Superior temporal gyrus (tissue), 1 donor: ENCODE measurements at regions not wholly inside any gene's neighbourhood (a gene's known extent, or its start where the extent isn't known, plus 50 kb on each side); places are given as distances from the start of the nearest gene placed in this dataset.
A peak's percentile ranks its signal among the peaks of the same experiment; 100 is the strongest.

Experiments
- DNase-seq: peaks from one replicate; pipeline ENCODE4 v3.0.0-alpha.2; 2016; ENCODE audit errors: extremely low spot score

DNA sequence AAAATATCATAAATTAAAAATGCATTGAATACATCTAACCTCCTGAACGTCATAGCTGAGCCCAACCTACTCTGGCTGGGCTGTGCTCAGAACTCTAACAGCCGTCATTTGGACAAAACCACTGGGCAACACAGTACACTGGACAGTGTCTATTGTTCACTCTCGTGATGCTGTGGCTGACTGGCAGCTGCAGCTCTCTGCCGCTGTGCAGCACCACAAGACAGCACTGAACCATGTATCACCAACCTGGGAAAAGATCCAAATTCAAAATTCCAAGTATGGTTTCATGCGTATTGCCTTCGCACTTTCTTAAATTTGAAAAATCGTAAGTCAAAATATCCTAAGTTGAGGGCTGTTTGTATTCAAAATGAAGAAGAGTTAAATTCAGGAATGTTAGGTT lies 145.1 kb upstream of the CNTN4 start:
- DNase-seq, result peak; percentile 80

DNA sequence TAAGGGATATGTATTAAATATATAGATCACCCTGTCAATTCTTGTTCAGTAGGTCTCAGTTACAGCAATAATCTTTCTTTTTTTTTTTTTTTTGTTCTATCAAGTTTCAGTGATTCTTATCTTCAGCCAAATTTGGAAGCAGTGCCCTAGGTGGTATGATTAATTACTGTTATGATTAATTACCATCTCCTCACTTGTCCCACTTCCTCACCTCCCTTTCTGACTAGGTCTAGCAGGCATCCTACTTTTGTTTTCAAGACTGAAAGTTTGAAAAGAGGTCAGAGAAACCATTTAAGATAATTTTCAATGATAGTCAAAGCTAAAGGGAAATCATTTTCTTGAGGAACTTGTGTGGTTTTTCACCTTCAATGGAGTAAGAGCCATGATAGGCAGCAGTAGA lies 144.0 kb upstream of the CNTN4 start:
- no peak for DNase-seq

DNA sequence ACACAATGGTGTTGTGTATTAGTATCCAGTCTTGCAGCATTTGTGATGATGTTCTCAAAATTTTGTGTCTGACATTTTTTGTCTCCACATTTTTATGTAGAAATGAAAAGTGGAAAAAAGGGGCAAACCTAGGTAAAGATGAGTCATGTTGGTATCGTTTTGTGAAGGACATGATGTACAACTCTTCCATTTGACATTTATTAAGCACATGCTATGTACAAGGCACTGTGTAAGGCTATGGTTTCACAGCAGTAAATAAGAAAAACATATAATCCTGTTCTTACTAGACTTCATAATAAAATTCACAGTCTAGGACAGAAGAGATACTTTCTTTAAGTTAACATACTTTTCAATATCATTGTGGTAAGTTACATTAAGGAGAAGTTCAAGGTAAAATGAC lies 143.5 kb upstream of the CNTN4 start:
- no peak for DNase-seq

DNA sequence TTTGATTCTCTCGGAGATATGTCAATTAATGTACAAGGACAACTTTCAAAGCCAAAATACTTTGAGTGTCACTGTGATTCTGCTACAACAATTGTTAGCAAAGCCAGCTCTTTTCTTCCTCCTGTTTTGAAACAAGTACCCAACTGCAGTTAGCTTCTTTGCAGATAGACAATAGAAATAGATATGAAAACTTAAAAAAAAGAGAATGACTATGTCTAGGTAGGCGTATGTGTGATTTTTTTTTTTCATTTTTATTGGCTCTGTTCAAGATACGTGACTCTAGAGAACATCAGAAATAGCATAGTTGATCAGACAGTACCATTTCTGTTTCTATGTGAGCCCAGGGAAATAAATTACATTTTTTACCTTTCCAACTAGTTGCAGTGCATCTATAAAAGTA lies 142.9 kb upstream of the CNTN4 start:
- peak; percentile 54 for DNase-seq

DNA sequence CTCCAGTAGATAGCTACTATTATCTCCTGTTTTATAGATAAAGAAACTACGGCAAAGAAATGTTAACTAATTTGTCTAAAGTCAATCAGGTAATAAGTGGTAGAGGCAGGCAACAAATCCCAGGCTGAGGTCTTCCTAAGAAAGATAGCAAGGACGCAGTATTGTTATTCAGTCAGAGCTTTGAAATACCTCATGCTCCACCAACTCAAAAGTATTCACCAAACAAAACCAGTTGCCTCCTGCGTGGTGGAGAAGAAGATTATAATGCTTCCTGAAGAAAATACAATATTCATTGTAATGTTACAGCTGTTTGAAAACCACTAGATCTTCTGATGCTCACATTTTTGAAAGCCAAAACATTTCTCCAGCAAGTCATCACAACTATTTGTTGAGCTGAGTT lies 138.2 kb upstream of the CNTN4 start:
- DNase-seq, result no peak

DNA sequence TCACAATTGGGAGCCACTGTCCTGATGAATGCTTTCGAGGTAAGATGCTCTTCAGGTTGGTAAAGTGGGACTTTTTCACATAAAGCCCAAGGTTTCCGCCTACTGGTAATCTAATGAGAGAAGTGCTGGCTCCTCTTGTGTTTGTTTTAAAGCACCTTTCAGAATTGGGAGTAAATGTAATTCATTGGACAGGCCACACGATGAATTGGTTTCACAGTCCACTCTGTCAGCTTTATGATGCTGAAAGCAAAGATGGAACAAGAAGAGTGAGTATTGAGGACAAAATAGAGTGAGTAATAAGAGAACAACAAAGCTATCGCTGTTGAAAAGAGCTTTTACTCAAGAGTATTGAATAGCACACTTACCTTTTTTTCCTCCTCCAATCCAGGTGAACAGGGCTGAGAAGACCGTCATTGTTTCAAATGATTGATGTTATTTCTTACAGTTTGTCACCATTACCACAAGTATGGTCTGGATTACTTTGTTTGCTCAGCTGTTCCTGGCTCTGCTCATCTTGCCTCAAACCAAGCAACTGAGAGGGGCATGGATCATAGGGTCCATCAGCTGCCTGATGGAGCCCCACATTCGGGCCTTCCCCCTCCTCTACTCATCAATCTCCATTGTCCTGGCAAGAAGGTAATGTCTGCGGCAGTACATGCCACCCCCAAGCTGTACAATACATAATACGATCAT lies 136.1 kb upstream of the CNTN4 start:
- no peak for DNase-seq

DNA sequence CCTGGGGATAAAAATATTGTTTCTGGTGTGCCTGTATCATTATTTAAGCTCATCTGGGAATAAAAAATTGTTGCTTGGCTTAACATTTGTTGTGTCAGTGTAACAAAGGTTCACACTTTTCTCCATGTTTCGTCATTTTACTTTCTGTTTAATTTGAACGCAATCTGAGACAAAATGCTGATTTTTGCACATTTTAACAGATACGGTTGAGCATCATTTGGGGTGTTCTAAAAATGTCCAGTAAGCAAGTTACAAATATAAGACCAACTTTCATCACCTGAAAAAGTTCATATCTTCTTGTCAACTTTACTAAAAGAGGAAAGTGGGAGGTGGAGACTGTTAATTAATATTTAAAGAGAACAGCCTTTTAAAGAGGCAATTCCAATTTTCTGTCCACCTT lies 134.8 kb upstream of the CNTN4 start:
- DNase-seq, result no peak

DNA sequence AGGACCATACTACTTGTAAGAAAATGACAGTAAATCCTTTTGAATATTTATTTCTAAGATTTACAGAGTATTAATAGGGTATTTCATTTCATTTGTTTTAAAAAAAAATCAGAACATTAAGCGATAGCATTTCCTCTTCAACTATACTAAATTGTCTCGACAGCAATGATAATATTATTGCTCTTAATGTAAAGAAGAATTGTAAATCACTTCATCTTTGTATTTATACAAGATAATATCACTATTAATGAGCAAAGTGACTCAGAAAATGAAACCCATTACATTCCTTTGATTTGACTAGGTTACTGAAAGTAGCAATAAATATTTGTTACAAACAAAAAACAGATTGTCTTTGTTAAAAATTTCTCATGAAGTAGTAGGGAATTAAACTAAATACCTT lies 131.1 kb upstream of the CNTN4 start:
- DNase-seq, result no peak

DNA sequence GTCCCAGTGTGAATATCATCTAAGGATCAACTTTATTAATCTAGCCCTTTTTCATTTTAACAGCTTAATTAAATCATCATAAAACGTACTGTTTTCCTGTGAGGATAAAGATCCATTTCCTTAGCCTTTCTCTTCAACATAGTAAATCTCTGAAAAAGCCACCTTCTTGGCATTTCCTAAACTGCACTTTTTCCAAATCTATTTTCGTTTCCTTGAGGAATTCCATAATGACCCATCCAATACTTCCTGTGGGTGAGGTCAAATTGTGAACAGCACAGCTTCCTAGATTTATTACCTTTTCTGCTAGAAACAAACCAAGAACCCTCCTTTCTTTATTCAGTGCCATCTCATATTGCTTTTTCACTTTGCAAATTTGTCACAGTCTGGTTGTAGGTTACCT lies 129.4 kb upstream of the CNTN4 start:
- no peak for DNase-seq

DNA sequence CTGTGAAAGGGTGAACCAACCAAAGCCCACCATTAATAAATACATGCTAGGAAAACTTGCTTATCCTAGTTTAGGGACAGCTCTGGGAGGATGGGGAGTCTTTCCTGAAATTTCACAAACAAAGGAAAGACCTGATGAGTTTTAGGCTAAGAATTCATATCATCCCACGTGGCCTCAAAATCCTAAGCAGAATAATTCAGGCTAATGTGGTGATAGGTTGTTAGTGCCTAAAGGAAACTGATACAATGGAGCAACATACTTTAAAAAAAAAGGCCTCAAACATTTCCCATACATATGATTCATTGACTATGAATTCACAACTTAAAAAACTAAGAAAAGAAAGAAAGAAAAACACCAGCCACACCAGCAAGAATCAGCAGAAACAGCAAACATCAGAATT lies 126.9 kb upstream of the CNTN4 start:
- no peak for DNase-seq

DNA sequence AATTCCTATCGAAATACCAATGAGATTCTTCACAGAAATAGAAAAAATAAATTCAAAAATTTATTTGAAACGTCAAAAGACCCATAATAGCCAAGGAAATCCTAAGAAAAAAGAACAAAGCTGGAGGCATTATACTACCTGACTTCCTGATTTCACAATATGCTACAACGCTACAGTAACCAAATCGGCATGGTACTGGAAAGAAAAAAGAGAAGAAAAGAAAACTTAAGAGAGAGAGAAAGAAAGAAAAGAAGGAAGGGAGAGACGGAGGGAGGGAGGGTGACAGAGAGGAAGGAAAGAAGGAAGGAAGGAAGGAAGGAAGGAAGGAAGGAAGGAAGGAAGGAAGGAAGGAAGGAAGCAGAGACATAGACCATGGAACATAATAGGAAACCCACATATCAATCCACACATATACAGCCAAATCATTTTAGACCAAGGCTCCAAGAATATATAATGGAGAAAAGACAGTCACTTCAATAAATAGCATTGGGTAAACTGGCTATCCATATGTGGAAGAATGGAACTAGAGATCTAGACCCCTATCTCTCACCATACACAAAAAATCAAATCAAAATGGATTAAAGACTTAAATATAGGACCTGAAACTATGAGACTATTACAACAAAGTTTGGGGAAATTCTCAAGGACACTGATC lies 118.6 kb upstream of the CNTN4 start:
- DNase-seq, result no peak

DNA sequence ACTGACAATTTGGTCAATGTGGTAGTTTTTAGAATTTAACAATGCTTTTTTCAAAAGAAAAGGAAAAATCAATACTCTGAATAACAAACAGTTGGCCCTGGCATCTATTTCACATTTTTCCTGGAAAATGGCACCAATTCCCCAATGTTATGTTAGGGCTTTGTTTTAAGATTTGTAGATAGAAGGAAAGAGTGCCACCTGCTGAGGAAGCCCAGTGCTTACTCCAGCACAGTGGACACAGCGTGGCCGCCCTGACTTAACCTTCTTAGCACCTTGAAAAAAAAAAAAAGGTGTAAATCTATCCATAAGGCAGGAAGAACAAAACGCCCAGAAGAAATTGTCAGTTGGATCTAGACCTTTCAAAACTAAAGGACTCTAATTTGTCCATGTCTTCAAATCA lies 110.7 kb upstream of the CNTN4 start:
- no peak for DNase-seq

DNA sequence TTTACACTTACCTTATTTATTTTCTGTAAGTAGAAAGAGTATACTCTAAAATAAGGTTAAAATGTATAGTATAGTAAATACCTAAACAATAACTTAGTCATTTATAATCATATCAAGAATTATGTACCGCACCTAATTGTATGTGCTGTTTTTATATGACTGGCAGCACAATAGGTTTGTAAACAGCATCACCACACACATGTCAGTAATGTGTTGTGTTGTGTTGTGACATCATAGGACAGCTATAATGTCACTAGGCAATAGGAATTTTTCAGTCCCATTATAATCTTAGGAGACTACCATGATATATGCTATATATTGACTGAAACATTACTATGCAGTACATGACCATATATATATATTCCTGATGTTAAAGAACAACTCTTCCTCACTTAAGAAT lies 99.9 kb upstream of the CNTN4 start:
- no peak for DNase-seq

DNA sequence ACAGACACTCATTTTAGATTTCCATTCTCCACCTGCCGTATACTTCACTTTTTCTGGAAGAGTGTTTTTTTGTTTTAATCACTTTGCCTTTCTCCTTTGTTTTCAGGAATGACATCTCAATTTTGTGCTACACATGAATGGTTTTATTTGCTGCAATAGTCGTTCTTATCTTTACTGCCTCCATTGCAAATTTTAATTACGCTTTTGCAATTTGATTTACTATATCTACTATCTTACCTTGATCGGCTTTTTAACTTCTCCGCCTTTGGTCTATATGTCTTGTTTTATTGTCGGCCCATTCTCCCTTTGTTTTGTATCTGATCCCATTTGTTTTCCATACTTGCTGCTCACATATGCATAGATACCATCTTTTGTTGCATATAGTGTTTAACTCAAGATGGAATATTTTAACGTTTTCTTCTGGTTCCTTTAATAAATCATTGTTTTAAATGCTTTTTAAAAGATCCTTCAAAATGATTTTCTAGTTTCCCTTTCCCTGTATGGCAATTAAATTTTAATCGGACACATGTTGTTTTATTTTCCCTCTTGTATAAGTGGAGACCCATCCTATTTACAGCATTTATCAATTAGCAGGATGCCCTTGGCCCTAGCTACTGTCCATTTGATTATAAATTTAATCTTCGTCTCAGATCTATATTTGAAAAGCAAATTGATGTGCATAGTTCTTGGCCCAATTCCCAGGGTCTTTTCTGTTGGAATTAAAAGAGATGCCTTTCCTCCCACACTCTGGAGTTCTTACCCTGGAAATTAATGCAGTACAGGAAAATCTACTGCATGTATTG lies 97.2 kb upstream of the CNTN4 start:
- DNase-seq, result no peak

DNA sequence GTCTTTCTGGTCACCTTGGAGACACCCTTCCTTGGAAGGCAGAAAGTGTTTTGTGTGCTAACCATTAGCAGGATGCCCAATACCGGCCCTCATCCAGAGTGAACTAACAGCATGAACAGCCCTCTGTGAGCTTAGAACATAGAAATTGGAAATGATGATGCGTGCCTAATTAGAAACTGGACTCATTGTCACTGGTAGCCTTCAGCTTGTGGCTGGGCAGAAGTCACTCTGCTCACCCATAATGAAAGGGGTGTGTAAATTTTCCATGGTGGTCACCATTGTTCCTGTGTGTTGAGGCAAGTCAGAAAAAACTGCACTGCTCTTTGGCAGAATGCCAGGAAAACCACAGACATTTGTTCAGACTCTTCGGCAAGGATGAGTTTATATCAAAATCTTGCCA lies 74.7 kb upstream of the CNTN4 start:
- no peak for DNase-seq

DNA sequence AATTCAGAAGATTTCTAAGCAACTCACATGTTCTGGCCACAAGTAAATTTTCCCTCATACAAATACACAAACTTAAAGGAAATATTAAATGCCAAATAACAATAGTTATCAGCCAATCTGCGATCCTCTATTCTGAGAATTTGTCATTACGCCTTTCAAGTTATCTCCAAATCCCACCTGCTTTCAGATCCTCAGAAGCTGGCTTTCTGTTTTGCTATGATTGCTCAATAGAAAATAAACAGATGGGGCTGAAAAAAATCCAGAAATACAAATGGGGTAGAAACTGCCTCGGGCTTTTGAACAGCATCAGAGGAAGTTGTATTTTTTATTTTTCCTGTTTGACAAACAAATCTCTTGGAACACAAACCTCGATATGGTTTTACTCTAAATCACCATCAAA lies 74.0 kb upstream of the CNTN4 start:
- no peak for DNase-seq

DNA sequence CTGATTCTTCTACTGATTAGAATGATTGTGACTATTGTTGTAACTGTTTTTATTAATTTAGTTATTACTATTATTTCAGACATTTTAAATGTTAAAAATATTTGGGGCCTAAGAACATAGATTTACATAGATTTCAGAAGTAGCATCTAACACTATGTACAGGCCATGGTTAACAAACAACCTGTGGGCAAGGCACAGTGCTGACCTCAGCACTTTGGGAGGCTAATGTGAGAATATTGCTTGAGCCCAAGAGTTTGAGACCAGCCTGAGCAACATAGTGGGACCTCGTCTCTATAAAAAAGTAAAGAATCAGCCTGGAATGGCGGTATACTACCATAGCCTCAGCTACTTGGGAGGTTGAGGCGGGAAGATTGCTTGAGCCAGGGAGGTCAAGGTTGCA lies 69.1 kb upstream of the CNTN4 start:
- DNase-seq, result no peak

DNA sequence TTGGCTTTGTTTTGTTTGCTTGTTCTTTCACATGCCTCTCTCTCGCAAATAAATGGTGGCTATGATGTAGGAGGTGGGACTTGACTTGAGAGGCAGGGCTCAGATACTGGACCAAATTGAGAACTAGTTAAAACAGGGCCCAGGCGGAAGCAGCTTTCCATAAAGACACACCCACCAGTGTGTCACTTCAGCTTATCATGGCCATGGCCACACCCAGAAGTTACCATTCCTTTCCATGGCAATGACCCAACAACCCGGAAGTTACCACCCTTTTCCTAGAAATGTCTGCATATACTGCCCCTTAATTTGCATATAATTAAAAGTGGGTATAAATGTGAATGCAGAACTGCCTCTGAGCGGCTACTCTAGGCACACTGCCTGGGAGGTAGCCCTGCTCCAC lies 62.6 kb upstream of the CNTN4 start:
- no peak for DNase-seq

DNA sequence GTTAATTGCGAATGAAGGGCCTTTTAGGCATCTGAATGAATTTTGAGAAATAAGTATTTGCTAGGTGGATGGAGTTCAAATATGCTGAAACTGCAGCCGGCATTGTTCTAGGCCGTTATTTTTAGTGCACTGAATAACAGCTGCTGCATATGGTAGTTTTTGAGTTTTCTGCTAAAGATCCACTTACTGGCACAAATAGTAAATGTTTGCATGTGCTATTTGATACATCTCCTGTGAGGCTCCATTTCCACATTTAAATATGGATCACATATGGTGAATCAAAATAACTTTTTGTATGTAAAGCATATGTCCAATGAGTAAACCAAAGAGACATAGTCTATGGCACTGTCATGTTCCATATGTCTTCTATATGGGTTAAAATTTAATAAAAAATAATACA lies 56.7 kb upstream of the CNTN4 start:
- DNase-seq, result peak; percentile 66
